Activated gamma-delta T cell treated with anti-CD3 and anti-CD28 coated beads, Interleukin-2, amount 50 U/mL, for 16 hours (primary cell): ENCODE measurements at regions not wholly inside any gene's neighbourhood (a gene's known extent, or its start where the extent isn't known, plus 50 kb on each side); places are given as distances from the start of the nearest gene placed in this dataset.
"Not testable (repeated sequence)": the region's sequence is repeated elsewhere in the genome, so short reads cannot be mapped to it uniquely, and the experiment has no call there.

Source experiments
- DNase-seq: peaks from one replicate; pipeline ENCODE4 v3.0.0-alpha.2; 2020; ENCODE audit warnings: low read depth

DNA sequence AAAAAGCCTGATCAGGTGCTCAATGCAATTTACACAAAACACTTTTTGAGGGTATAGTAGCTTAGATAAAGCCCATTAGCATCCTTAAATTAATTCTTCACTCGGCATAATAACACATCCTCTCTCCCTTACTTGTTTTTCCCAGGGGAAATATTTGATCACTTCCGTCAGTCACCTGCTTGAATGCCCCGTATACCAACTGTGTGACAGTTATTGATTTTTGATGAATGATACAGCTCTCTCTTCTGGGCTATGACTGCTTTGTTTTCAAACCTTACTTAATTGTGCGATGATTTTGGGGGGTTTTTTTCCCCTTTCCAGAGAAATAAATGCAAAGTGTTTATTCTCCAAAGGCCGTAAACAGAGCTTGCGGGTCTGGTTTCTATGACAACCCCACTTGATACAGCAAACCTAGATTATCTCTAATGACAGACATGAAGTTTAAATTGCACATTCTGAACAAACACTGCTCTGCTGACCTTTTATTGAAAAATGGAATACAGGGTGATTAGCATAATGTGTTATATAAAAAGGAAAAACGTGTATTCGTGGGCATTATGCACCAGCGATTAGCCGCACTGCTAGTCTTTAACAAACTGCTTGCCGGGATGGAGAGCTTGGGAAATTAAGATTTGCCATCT, 78.4 kb upstream of the NANOS1 start:
- DNase-seq = no peak

DNA sequence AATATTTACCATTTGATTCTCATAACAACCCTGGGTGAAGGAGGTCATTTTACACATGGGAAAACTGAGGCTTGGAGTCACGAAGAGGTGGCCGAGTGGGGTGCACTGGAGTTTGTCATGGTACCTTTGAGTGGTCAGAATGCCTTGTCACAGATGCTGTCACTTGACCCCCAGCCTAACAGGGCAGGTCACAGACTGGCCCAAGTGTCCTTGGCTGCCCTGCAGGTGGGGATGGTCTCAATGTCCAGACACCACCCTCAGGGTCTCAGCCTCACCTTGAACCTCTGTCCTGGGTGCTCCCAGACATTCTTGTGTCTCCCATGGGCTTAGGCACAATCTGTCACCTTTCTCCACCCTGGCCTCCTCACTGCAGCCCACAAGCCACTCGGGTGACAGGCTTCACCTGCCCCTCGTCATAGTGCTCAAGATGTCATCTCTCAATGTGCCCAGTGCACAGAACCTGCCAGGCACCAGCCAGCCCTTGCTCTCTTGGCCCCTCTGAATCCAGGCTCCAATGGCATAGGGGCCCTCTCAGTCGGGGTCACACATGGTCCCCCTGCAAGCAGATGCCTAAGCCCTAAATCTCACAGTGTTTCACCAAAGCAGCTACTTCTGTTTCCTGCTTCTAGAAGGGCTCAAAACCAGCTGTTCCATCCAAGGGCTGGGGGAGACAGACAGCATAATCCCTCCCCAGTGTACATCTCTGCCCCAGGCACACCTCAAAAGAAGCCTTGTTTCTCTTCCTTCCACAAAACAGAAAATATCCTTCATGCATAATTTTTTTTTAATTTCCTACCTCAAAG, 76.8 kb upstream of the NANOS1 start:
- DNase-seq = no peak

DNA sequence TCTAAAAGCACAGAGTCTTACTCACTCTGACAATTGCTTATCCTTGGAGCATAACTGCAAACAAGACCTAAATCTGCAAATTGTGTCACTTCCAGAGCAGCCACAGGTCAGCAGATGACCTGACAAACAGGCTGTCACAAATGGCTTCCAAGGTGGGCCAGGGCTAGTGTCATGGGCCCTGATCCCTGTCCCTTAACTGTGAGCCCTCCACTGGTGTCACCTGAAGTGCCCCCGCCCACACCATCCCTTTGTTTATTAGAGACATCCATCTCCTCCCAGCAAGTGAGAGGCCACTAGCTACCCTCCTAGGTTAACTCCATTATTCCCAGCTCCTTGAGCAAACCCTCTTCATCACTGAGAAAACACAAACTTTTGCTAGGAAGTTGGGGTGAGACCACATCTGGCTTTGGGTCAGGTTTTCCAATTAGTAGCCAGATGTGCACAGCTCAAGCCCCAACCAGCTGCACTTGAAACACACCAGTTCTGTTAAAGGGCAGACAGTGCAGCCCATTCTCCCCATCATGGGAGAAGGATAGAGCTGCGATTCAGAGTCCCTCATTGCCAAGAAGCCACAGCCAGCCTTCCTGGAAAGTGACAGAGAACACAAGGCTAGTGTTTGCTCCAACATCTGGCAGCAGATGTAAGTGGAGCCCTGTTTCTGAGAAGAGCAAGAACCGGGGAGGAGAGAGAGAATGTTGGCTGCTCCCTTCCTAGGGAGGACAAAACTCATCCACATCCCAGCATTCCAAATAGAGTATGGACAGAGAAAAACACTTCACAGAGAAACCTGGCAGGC, 75.7 kb upstream of the NANOS1 start:
- DNase-seq = no peak

DNA sequence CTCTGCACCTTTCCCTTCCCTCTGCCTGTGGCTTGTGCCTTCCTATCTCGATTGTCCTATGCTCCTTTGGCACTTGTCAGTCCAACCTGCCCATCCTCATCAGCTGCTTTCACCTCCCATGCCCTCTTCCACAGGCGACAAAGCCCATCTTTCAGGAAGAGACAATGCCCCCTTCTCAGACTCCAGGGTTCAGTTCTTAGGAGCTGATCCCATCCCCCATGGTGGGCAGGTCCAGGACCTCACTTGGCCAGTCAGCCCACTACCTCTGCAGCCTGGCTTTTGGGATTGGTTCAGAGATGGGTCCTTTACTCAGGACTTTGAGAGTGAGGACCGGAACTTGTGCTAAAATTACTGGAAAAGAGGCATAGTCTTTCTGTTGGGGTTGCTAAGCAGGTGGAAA, 74.0 kb upstream of the NANOS1 start:
- no peak for DNase-seq

DNA sequence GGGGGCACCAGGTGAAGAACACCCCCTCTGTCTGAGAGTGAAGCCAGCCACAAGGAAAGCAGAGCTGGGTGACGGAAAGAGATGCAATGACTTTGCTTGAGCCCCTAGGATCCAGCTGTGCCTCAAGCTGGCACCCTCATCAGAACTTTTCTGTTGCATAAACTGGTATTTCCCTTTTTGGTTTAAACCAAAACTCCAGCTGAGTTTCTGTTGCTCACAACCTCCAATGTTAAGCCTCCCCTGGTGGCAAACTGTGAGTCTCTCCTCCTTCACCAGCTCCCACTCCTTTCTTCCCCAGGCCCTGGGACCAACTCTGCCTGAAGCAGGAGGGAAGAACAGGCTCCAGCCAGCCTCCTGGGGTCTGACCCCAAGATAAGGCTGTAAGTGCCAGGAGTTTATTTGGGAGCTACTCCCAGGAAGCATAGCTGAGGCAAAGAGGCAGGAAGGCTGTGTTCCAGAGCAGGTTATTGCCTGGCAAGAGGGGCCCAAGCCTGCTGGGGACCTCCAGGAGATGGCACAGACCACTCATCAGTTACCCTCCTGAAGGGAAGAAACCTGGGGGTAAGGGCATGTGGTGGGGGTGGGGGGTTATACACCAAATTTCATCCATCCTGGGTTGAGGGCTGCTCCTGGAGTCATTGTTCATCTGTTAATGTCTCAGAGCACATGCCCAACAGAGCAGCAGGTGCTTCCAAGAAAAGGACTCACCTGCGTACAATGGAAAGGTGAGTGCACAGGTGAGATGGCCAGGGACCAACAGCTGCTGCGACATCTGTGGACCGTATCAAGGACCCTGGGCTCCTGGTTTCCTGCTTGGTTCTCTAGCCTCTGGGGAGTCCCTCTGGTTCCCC, 73.3 kb upstream of the NANOS1 start:
- DNase-seq = no peak

DNA sequence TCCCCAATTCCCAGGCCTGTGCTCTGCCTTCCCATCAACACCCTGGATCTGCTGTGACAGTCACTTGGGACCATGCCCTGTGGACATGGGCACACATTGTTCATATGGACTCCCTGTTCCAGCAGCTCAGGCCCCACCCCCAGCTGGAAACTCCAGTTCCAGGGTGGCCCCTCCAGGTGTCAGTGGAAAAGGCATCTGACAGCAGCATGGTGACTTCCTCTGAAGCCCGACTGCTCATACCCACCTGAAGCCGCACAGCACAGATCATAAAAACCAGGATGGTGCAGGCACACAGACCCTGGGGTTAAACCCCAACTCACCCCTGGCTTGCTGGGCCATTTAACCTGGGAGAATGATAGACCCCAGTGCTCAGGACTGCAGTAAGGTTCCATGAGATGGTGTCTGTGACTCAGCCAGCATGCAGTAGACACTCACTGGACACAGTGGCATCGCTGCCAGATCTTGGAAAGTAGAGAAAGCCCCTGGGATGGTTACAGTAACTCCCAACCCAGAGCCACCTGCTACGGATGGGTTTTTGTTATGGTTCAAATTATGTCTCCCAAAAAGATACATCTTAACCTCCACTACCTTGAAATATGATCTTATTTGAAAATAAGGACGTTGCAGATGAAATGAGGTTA, 72.6 kb upstream of the NANOS1 start:
- DNase-seq = no peak

DNA sequence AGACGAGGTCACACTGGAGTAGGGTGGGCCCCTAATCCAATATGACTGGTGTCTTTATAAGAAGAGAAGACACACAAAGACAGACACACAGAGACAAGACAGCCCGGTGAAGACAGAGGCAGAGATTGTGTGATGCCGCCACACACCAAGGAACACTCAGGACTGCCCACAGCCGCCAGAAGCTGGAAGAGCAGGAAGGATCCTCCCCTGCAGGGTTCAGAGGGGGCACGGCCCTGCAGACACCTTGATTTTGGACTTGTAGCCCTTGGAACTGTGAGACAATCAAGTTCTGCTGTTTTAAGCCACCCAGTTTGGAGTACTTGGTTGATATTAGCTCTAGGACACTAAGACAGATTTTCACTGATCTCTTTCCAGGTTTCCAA, 72.1 kb upstream of the NANOS1 start:
- no peak for DNase-seq

DNA sequence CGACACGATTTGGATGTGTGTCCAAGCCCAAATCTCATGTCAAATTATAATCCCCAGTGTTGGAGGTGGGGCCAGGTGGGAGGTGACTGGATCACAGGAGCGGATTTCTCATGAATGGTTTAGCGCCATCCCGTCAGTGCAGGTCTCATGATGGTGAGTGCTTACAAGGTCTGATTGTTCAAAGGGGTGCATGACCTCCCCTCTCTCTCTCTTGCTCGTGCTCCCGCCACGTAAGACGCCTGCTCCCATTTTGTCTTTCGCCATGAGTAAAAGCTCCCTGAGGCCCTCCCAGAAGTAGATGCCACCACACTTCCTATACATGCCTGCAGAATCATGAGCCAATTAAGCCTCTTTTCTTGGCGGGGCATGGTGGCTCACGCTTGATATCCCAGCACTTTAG, 71.5 kb upstream of the NANOS1 start:
- no peak for DNase-seq

DNA sequence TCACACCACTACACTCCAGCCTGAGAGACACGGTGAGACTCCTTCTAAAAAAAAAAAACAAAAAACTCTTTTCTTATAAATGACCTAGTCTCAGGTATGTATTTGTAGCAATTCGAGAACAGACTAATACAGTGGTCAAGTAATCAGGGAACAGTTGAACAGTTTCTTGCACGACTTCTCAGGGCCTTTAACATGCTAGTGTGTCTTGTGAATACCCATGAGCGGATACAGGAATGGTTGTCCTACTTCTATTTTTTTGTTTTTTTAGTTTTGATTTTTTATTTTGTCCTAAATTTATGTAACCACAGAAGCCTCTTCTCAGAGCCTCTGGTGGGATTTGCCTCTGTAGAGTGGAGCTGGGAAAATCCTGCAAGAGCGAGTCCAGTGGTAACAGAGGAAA, 71.0 kb upstream of the NANOS1 start:
- DNase-seq = no peak

DNA sequence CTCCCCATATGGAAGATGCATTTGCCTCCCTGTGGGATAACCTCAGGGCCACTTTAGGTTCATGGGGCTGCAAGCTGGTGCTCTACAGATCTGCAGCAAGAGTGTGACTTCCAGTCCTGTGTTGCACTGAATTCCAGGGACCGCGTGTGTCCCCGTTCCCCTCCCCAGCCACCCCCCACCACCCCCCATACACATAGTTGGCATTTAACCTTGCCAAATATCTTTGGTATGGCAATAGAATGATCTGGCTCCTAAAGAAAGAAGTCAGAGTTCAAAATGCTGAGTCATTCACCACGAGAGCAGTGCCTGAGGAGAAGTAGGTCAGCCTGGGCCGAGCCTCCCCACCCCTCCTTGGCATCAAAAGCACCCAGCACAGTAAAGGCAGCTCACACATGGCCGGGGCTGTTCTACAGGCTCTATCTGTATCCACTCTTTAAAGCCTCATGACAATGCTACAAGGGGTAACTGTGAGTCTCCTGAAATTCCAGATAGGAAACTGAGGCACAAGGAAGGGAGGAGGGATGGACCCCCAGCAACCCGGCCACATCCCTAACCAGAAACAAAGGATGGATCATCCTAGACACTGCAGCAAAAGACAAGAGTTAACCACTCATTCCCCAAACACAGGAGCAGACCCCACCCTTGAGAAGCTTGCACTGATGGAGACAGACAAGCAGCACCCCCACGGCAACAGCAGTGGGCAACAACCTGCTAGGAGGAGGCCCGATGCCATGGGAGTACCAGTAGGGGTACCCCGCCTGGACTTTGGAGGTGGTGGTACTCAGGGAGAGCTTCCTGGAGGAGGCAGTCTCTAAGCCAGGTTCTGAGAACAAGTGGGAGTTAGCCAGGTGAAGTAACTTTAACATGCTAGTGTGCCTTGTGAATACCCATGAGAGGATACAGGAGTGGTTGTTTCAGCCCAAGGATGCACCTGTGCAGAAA, 70.3 kb upstream of the NANOS1 start:
- DNase-seq = no peak

DNA sequence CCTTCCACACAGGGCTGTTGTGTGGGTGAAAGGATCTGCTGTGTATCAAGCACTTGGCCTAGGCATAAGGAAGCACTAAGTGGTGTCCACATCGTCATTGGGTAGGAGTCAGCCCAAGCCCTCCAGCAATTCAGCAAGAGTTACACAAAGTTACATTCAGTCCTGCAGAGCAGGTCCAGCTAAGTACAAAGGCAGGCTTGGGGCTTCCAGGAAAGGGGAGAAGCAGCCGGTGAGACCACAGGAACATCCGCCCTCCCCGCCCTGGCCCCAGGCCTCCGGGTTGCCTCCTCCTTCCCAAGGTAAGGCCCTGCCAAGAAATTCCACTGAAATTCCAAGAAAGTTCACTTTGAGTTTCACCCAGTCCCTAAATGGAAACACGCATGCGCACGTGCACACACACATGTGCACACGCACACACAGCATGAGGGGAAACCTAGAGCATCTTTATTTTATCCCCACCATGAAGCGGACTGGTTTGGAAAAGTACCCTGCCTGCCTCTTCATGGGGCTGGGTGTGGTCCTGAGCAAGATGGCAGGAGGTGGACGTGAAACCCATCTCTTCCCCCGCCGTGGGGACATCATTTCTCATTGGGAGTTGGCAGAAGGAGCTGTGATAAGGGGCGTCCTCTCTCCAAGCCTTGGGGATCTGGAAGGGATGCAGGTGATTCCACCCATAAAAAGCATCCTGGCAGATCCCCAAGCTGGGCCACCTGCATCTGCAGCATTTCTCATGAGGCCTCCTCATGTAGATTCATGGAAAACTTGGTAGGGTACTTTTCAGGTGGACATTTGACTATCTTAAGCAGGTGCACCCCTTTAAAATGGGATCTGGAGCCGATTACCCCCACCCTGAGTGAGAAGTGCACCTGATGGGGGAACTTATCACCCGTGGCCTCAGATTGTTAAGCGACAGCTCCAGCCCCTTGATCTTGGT, 69.1 kb upstream of the NANOS1 start:
- no peak for DNase-seq

DNA sequence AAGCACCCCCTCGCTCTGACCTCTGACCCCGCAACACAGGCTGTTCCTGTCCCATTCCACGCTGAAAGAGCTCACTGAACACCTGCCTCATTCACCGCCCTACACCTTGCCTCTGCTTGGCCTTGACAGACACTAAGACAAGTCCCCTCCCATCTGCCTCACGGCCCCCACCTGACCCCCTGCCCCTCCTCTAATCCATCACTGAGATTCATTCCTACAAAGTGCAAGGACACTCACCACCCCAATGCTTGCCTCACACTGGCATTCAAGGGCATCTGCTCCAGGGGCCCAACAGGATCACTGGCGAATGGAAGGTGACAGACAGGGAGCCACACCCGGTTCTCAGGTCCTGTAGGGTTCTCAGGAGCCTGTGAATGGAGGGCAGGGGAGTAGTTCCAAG, 68.1 kb upstream of the NANOS1 start:
- no peak for DNase-seq

DNA sequence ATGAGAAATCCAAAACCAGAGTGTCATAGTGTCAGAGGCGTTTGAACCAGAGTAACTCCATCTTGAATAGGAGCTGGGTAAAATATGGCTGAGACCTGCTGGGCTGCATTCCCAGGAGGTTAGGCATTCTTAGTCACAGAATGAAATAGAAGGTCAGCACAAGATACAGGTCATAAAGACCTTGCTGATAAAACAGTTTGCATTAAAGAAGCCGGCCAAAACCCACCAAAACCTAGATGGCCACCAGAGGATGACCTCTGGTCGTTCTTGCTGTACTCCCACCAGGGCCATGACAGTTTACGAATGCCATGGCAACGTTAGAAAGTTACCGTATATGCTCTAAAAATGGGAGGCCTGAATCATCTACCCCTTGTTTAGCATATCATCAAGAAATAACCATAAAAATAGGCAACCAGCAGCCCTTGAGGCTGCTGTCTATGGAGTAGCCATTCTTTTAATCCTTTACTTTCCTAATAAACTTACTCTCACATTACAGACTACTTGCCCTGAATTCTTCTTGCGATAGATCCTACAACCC, 67.1 kb upstream of the NANOS1 start:
- DNase-seq = not testable (repeated sequence)

DNA sequence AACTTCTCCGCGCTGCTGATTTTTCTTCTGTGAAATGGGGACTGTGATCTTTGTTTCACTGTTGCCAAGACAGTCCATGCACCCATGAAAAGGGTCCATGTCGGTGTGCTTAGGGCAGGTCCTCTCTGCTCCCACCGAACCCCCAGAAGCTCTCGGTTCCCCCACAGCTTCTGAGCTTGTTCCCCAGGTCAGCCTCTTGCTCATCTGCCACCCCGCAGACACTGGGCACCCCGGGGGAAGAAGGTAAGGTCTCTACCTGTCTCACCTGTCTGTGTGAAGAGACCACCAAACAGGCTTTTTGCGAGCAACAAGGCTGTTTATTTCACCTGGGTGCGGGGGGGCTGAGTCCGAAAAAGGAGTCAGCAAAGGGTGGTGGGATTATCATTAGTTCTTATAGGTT, 66.2 kb upstream of the NANOS1 start:
- DNase-seq = no peak

DNA sequence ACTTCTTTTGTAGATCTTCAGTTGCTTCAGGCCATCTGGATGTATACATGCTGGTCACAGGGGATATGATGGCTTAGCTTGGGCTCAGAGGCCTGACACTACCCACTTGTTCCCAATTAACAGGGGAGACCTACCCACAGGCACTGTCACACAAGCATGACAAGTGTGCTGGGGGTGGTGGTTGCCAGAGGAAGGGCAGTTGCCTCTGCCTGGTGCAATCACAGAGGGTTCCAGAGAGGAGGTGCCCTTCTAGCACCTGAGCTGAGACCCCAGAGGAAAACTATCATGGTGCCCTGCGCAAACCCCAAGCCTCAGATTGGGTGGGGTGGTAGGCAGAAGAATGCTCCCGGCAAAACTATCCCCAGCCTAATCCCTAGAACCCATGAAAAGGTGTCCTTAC, 65.6 kb upstream of the NANOS1 start:
- DNase-seq = no peak

DNA sequence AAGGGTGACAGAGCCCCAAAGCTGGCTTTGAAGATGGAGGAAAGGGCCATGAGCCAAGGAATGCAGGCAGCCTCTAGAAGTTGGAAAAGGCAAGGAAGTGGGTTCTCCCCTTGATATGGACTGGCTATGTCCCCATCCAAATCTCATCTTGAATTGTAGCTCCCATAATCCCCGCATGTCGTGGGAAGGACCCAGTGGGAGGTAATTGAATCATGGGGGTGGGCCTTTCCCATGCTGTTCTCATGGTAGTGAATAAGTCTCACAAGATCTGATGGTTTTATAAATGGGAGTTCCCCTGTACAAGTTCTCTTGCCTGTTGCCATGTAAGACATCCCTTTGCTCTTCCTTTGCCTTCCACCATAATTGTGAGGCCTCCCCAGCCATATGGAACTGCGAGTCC, 65.0 kb upstream of the NANOS1 start:
- not testable (repeated sequence) for DNase-seq

DNA sequence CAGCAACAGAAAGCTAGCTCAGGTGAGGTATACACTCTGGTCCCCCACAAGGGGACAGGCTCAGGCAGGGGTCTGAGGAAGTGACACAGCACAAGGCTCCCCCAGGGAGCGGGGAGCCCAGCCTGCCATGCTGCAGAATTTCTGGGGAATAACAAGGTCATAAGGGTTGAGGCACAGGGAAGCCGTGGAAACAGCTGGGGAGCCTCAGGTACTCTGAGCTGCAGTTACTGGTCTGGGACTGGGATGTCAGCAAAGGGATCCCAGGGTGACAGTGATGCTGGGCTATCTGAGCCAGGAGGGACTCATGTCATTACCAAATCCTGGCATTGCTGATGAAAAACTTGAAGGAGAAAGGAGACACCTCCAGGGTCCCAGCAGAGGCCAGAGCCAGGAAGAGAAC, 64.4 kb upstream of the NANOS1 start:
- no peak for DNase-seq

DNA sequence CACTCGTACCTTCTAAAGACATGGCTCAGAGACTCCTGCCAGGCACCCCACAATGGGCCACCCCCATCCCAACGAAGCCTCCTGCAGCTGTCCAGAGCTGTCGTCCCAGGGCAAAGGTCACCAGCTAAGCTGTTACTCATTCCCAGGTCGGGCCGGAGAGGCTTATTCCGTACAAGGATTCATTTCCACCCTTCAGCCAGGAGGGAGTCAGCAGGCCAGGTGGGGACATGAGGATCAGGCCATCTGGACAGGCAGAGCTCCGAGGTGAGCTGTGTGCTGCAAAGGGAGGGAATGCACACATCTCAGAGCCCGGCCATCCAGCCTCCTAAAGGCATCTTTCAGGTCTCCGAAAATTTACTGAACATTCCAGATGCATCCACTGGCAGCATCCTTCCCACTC, 63.9 kb upstream of the NANOS1 start:
- DNase-seq = no peak
